SK-N-SH (cell line): ENCODE measurements at regions not wholly inside any gene's neighbourhood (a gene's known extent, or its start where the extent isn't known, plus 50 kb on each side); places are given as distances from the start of the nearest gene placed in this dataset.

ENCODE experiments used
- CTCF ChIA-PET: fragments of 300-600, 350-600 bp; formaldehyde crosslinking; extraction: SDS; loops from one replicate; lab custom pipeline; 2021; lab: Yijun Ruan, JAX
- POLR2A ChIA-PET: fragments of 350-600 bp; sonication (Branson Sonifier 250); formaldehyde crosslinking; extraction: SDS; loops from one replicate; lab custom pipeline; 2020; ENCODE audit warnings: antibody characterized with exemption, inconsistent platforms; lab: Yijun Ruan, JAX
- DNase-seq: peaks from one replicate; pipeline ENCODE4 v3.0.0; 2012
- H2AFZ ChIP-seq: fragments of 200-600 bp; sonication (generic); 2 replicates; pipeline ENCODE4 v1.8.1; 2016; ENCODE audit warnings: antibody characterized with exemption, mild to moderate bottlenecking, low read depth
- H3F3A ChIP-seq: fragments of 200-600 bp; sonication (generic); replicated peaks from 2 replicates; pipeline ENCODE3; 2016; ENCODE audit warnings: antibody characterized with exemption, mild to moderate bottlenecking; ENCODE audit not compliant: insufficient read depth
- H3K27ac ChIP-seq, 2 experiments: fragments of 200-500 bp in 1 of 2; fragments of 200-600 bp in 1 of 2; sonication (Bioruptor generic) in 1 of 2; sonication (generic), shearing (Covaris generic) in 1 of 2; 2 replicates each; pipeline versions ENCODE4 v1.5.1 to v1.6.1; 2014 to 2016; ENCODE audit warnings: low read depth in 2 of 2, inconsistent platforms in 1 of 2, low read length in 1 of 2, mild to moderate bottlenecking in 1 of 2, mixed read lengths in 1 of 2
- H3K27me3 ChIP-seq: fragments of 200-600 bp; sonication (generic), shearing (Covaris generic); 2 replicates; pipeline ENCODE4 v1.6.1; 2016; ENCODE audit warnings: mixed run types; ENCODE audit not compliant: insufficient read depth
- H3K36me3 ChIP-seq, 2 experiments: fragments of 200-500 bp in 1 of 2; fragments of 200-600 bp in 1 of 2; sonication (Bioruptor generic) in 1 of 2; sonication (generic) in 1 of 2; replicated peaks in 1 of 2; 2 replicates each; pipeline versions ENCODE3 to v1.5.1; 2014 to 2016; ENCODE audit warnings: low read length in 1 of 2, mild to moderate bottlenecking in 1 of 2; ENCODE audit not compliant: insufficient read depth in 2 of 2, control insufficient read depth in 1 of 2
- H3K4me1 ChIP-seq, 2 experiments: fragments of 200-500 bp in 1 of 2; fragments of 200-600 bp in 1 of 2; sonication (Bioruptor generic) in 1 of 2; sonication (generic), shearing (Covaris generic) in 1 of 2; 2 replicates each; pipeline versions ENCODE4 v1.5.1 to v1.6.1; 2014 to 2016; ENCODE audit warnings: low read depth in 1 of 2, low read length in 1 of 2, mixed run types in 1 of 2; ENCODE audit not compliant: insufficient read depth in 2 of 2, control insufficient read depth in 1 of 2
- H3K4me2 ChIP-seq: fragments of 200-600 bp; sonication (generic), shearing (Covaris generic); 2 replicates; pipeline ENCODE4 v1.6.1; 2017; ENCODE audit warnings: mixed run types
- H3K4me3 ChIP-seq, 2 experiments: fragments of 200-500 bp in 1 of 2; fragments of 200-600 bp in 1 of 2; sonication (Bioruptor generic) in 1 of 2; sonication (generic), shearing (Covaris generic) in 1 of 2; 2 replicates each; pipeline versions ENCODE4 v1.5.1 to v1.8.1; 2014 to 2016; ENCODE audit warnings: low read depth in 2 of 2, inconsistent platforms in 1 of 2, low read length in 1 of 2, mild to moderate bottlenecking in 1 of 2, mixed read lengths in 1 of 2, moderate library complexity in 1 of 2
- H3K79me2 ChIP-seq: fragments of 200-600 bp; sonication (generic); 2 replicates; pipeline ENCODE4 v1.8.1; 2017; ENCODE audit warnings: mild to moderate bottlenecking; ENCODE audit not compliant: insufficient read depth
- H3K9ac ChIP-seq: fragments of 200-600 bp; sonication (generic); 2 replicates; pipeline ENCODE4 v1.6.1; 2017; ENCODE audit warnings: mixed run types
- H3K9me2 ChIP-seq: fragments of 200-600 bp; sonication (generic); 2 replicates; pipeline ENCODE4 v1.6.1; 2017; ENCODE audit warnings: mixed run types
- H3K9me3 ChIP-seq: fragments of 200-600 bp; sonication (generic); 2 replicates; pipeline ENCODE4 v1.6.1; 2017; ENCODE audit warnings: mixed run types, mild to moderate bottlenecking, moderate library complexity
- H4K20me1 ChIP-seq: fragments of 200-600 bp; sonication (generic); 2 replicates; pipeline ENCODE4 v1.6.1; 2017; ENCODE audit warnings: mild to moderate bottlenecking, mixed run types; ENCODE audit not compliant: insufficient read depth
- CHD2 ChIP-seq: fragments of 150-350 bp; IDR thresholded peaks from 2 replicates; pipeline ENCODE4 v1.6.1; 2018; ENCODE audit warnings: low read length; ENCODE audit not compliant: partially characterized antibody
- EP300 ChIP-seq, 2 experiments: IDR thresholded peaks; 2 replicates each; pipeline versions ENCODE4 v1.4.0 to v1.6.1; 2012; ENCODE audit warnings: borderline replicate concordance in 1 of 2, low read depth in 1 of 2, low read length in 1 of 2
- FOXJ3 ChIP-seq: sonication (generic); formaldehyde crosslinking; IDR thresholded peaks from 2 replicates; pipeline ENCODE4 v1.5.1; 2020; ENCODE audit warnings: mild to moderate bottlenecking, missing genetic modification reagents
- JUND ChIP-seq: IDR thresholded peaks from 2 replicates; pipeline ENCODE4 v1.4.0; 2012
- MAX ChIP-seq: IDR thresholded peaks from 2 replicates; pipeline ENCODE4 v1.4.0; 2012; ENCODE audit warnings: low read depth
- RCOR1 ChIP-seq: fragments of 150-350 bp; IDR thresholded peaks from 2 replicates; pipeline ENCODE4 v1.6.1; 2017; ENCODE audit warnings: antibody characterized with exemption, low read length
- RXRA ChIP-seq: IDR thresholded peaks from 2 replicates; pipeline ENCODE4 v1.4.0; 2012; ENCODE audit warnings: low read depth, mild to moderate bottlenecking, borderline replicate concordance
- SMC3 ChIP-seq: IDR thresholded peaks from 2 replicates; pipeline ENCODE4 v1.6.1; 2012; ENCODE audit warnings: low read depth, low read length, improper control_type of control experiment
- TAF1 ChIP-seq: IDR thresholded peaks from 2 replicates; pipeline ENCODE4 v1.6.1; 2012; ENCODE audit warnings: low read depth, mild to moderate bottlenecking, low read length, moderate library complexity, borderline replicate concordance
- TEAD4 ChIP-seq: IDR thresholded peaks from 2 replicates; pipeline ENCODE4 v1.4.0; 2012; ENCODE audit warnings: mild to moderate bottlenecking, borderline replicate concordance; ENCODE audit not compliant: insufficient read depth
- USF2 ChIP-seq: fragments of 150-350 bp; IDR thresholded peaks from 2 replicates; pipeline ENCODE4 v1.6.1; 2017; ENCODE audit warnings: antibody characterized with exemption, low read length, low read depth, borderline replicate concordance
- YY1 ChIP-seq: IDR thresholded peaks from 2 replicates; pipeline ENCODE4 v1.4.0; 2012; ENCODE audit warnings: low read depth, mild to moderate bottlenecking
- WGBS: methylation state at CpG from one replicate; pipeline ENCODE4 v1.1.6; 2017; ENCODE audit warnings: low lambda C conversion rate; 5-methylcytosine and 5-hydroxymethylcytosine counted together
- TF ChIP-seq, protein P1 (sequence below): fragments of 200-600 bp; sonication (generic); IDR thresholded peaks from 2 replicates; pipeline ENCODE4 v1.6.1; 2017; ENCODE audit warnings: antibody characterized with exemption, mild to moderate bottlenecking, moderate library complexity
- TF ChIP-seq, protein P2 (sequence below): IDR thresholded peaks from 2 replicates; pipeline ENCODE4 v1.4.0; 2012; ENCODE audit warnings: low read depth, borderline replicate concordance
- TF ChIP-seq, protein P3 (sequence below): IDR thresholded peaks from 2 replicates; pipeline ENCODE4; 2012
- TF ChIP-seq, protein P4 (sequence below): IDR thresholded peaks from 2 replicates; pipeline ENCODE4 v1.4.0; 2012; ENCODE audit warnings: low read depth, borderline replicate concordance

GRCh38 chr1:187959062-187959461, 1130.3 kb downstream of the PLA2G4A start:
- no peak for DNase-seq
- Histone ChIP-seq H3K36me3 (no peaks in the 10 kb centered on the region), H3K4me1 (no peaks in the 10 kb centered on the region), H3K9ac (no peak overlapping the region), H3K4me3 (no peak overlapping the region), H3K27me3 (no peaks in the 10 kb centered on the region), H3K79me2 (no peaks in the 10 kb centered on the region), H3K9me3 (no peaks in the 10 kb centered on the region), H3K9me2 (no peaks in the 10 kb centered on the region), H3K4me2 (no peak overlapping the region), H4K20me1 (no peaks in the 10 kb centered on the region), H3K27ac (no peak overlapping the region), H3F3A (no peaks in the 10 kb centered on the region), H2AFZ (no peak overlapping the region)
- WGBS, result 86% methylated on average over 3 of the region's 3 CpGs
- TF ChIP-seq EP300 (IDR thresholded peaks at IDR 0.05; ENCODE audit: borderline replicate concordance in 1 of 2, low read depth in 1 of 2, low read length in 1 of 2), result no peak
- TF ChIP-seq CHD2, result no peak
- TF ChIP-seq, protein P1, sequence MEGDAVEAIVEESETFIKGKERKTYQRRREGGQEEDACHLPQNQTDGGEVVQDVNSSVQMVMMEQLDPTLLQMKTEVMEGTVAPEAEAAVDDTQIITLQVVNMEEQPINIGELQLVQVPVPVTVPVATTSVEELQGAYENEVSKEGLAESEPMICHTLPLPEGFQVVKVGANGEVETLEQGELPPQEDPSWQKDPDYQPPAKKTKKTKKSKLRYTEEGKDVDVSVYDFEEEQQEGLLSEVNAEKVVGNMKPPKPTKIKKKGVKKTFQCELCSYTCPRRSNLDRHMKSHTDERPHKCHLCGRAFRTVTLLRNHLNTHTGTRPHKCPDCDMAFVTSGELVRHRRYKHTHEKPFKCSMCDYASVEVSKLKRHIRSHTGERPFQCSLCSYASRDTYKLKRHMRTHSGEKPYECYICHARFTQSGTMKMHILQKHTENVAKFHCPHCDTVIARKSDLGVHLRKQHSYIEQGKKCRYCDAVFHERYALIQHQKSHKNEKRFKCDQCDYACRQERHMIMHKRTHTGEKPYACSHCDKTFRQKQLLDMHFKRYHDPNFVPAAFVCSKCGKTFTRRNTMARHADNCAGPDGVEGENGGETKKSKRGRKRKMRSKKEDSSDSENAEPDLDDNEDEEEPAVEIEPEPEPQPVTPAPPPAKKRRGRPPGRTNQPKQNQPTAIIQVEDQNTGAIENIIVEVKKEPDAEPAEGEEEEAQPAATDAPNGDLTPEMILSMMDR, result no peak
- TF ChIP-seq USF2, result no peak
- TF ChIP-seq JUND, result no peak
- no peak for TF ChIP-seq FOXJ3
- no peak for TF ChIP-seq TAF1
- TF ChIP-seq SMC3, result no peak
- TF ChIP-seq YY1, result no peak
- TF ChIP-seq TEAD4, result no peak
- ChIA-PET POLR2A (no interaction called here), CTCF (no interaction called here)

DNA sequence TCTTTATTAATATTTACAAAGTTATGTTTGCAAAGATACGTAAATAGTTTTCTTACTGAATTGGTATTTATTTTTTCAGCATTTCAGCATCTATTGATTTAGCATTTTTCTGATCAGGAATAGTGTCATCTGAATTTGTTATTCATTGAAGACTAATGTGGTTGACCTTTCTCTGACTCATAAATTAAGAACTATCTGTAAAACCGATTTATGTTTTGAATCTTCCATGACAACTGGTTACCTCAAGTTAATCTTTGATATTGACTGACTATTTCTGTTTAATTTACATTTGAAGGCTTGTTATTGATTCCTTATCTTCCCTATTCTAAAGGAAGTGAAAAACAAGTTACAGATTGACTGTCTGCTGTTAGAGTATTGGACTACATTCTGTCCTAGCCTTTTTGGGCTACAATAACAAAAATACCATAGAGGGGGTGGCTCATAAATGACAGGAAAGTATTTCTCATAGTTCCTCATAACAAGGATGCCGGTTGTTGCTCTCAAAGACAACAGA, 1131.4 kb downstream of the PLA2G4A start:
- 66% methylated on average over 3 of the region's 3 CpGs for WGBS
- H3K27ac ChIP-seq, result no peak overlapping the region
- no peak for DNase-seq
- no peaks in the 10 kb centered on the region for H3K79me2 ChIP-seq
- H3K4me1 ChIP-seq, result no peaks in the 10 kb centered on the region
- H3K4me3 ChIP-seq, result no peak overlapping the region
- no peaks in the 10 kb centered on the region for H3K9me2 ChIP-seq
- H3K4me2 ChIP-seq, result no peak overlapping the region
- H3K9me3 ChIP-seq, result no peaks in the 10 kb centered on the region
- H4K20me1 ChIP-seq, result no peaks in the 10 kb centered on the region
- no peak overlapping the region for H2AFZ ChIP-seq
- H3K27me3 ChIP-seq, result no peaks in the 10 kb centered on the region
- POLR2A ChIA-PET, result no interaction called here
- CTCF ChIA-PET, result no interaction called here
- H3F3A ChIP-seq, result no peaks in the 10 kb centered on the region
- H3K9ac ChIP-seq, result no peak overlapping the region
- no peaks in the 10 kb centered on the region for H3K36me3 ChIP-seq
- TF ChIP-seq EP300 (IDR thresholded peaks at IDR 0.05; ENCODE audit: borderline replicate concordance in 1 of 2, low read depth in 1 of 2, low read length in 1 of 2) (no peak), MAX (no peak), RCOR1 (no peak), RXRA (no peak), JUND (no peak), SMC3 (no peak), CHD2 (no peak)
- TF ChIP-seq, protein P2, sequence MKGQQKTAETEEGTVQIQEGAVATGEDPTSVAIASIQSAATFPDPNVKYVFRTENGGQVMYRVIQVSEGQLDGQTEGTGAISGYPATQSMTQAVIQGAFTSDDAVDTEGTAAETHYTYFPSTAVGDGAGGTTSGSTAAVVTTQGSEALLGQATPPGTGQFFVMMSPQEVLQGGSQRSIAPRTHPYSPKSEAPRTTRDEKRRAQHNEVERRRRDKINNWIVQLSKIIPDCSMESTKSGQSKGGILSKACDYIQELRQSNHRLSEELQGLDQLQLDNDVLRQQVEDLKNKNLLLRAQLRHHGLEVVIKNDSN, result no peak
- TF ChIP-seq, protein P3, sequence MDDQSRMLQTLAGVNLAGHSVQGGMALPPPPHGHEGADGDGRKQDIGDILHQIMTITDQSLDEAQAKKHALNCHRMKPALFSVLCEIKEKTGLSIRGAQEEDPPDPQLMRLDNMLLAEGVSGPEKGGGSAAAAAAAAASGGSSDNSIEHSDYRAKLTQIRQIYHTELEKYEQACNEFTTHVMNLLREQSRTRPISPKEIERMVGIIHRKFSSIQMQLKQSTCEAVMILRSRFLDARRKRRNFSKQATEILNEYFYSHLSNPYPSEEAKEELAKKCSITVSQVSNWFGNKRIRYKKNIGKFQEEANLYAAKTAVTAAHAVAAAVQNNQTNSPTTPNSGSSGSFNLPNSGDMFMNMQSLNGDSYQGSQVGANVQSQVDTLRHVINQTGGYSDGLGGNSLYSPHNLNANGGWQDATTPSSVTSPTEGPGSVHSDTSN, result no peak
- TF ChIP-seq, protein P1, result no peak
- TF ChIP-seq, protein P4, sequence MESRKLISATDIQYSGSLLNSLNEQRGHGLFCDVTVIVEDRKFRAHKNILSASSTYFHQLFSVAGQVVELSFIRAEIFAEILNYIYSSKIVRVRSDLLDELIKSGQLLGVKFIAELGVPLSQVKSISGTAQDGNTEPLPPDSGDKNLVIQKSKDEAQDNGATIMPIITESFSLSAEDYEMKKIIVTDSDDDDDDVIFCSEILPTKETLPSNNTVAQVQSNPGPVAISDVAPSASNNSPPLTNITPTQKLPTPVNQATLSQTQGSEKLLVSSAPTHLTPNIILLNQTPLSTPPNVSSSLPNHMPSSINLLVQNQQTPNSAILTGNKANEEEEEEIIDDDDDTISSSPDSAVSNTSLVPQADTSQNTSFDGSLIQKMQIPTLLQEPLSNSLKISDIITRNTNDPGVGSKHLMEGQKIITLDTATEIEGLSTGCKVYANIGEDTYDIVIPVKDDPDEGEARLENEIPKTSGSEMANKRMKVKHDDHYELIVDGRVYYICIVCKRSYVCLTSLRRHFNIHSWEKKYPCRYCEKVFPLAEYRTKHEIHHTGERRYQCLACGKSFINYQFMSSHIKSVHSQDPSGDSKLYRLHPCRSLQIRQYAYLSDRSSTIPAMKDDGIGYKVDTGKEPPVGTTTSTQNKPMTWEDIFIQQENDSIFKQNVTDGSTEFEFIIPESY, result no peak
